Upper lobe of left lung (tissue), 6 donors: ENCODE measurements at regions not wholly inside any gene's neighbourhood (a gene's known extent, or its start where the extent isn't known, plus 50 kb on each side); places are given as distances from the start of the nearest gene placed in this dataset.

ENCODE experiments used
- ATAC-seq, 2 donors: fragments of 200-7000 bp; cut with Tn5 transposase; one replicate each; pipeline ENCODE4 v1.9.1; 2022; ENCODE audit warnings: mild to moderate bottlenecking in 2 of 2, moderate library complexity in 2 of 2; ENCODE audit not compliant: low FRiP score in 2 of 2
- DNase-seq, 2 donors: peaks; one replicate each; pipeline ENCODE4 v3.0.0-alpha.2; 2019 to 2020
- H3K27ac ChIP-seq, 4 donors: fragments of 200-600 bp; sonication (generic); one replicate each; pipeline ENCODE4 v1.5.1; 2016 to 2019
- H3K27me3 ChIP-seq, 4 donors: fragments of 200-600 bp; sonication (generic); one replicate each; pipeline ENCODE4 v1.5.1; 2017 to 2019
- H3K36me3 ChIP-seq, 4 donors: fragments of 200-600 bp; sonication (generic); one replicate each; pipeline ENCODE4 v1.5.1; 2016 to 2019
- H3K4me1 ChIP-seq, 4 donors: fragments of 200-600 bp; sonication (generic); one replicate each; pipeline ENCODE4 v1.5.1; 2018 to 2019
- H3K4me3 ChIP-seq, 4 donors: fragments of 200-600 bp; sonication (generic); one replicate each; pipeline ENCODE4 v1.5.1; 2017 to 2019; ENCODE audit warnings: mild to moderate bottlenecking in 2 of 4, moderate library complexity in 1 of 4
- H3K9me3 ChIP-seq, 4 donors: fragments of 200-600 bp; sonication (generic); one replicate each; pipeline ENCODE4 v1.5.1; 2018 to 2019
- CTCF ChIP-seq, 6 experiments: fragments of 450-650 bp in 4 of 6; fragments of 200-600 bp in 2 of 6; sonication (generic) in 2 of 6; IDR thresholded peaks; one replicate each; pipeline ENCODE4 v1.5.1; 2016 to 2019; ENCODE audit warnings: antibody characterized with exemption in 6 of 6
- EP300 ChIP-seq, 4 donors: sonication (generic); formaldehyde crosslinking; IDR thresholded peaks; one replicate each; pipeline ENCODE4 v1.5.1; 2017; ENCODE audit warnings: antibody characterized with exemption in 4 of 4, control low read depth in 2 of 4
- POLR2A ChIP-seq, 4 donors: fragments of 450-650 bp; IDR thresholded peaks; one replicate each; pipeline ENCODE4 v1.5.1; 2016 to 2017; ENCODE audit warnings: antibody characterized with exemption in 4 of 4, mild to moderate bottlenecking in 2 of 4
- POLR2AphosphoS5 ChIP-seq, 2 donors: sonication (generic); formaldehyde crosslinking; IDR thresholded peaks; one replicate each; pipeline ENCODE4 v1.5.1; 2017; ENCODE audit warnings: antibody characterized with exemption in 2 of 2
- WGBS, 2 donors: methylation state at CpG; one replicate each; pipeline ENCODE4 v1.1.5; 2017 to 2018; 5-methylcytosine and 5-hydroxymethylcytosine counted together
- donor health status: DM: no; HTN: no; CAD: no; lungs with moderate emphysema.
- donor health status: DM: no; HTN: yes; CAD: no; lungs with severe emphysema.

- ATAC-seq (no peak), DNase-seq (no peak)
- WGBS, 2 donors, result 54 to 63% methylated on average over 3 of the region's 3 CpGs
- Histone ChIP-seq H3K27me3 (no peaks in the 10 kb centered on the region), H3K4me1 (no peaks in the 10 kb centered on the region), H3K27ac (no peak overlapping the region), H3K36me3 (no peaks in the 10 kb centered on the region), H3K4me3 (no peak overlapping the region), H3K9me3 (no peaks in the 10 kb centered on the region)
- no peak for TF ChIP-seq EP300 (IDR thresholded peaks at IDR 0.05)
- TF ChIP-seq POLR2AphosphoS5 (IDR thresholded peaks at IDR 0.05), result no peak
- TF ChIP-seq POLR2A (IDR thresholded peaks at IDR 0.05), result no peak
- no peak for TF ChIP-seq CTCF (IDR thresholded peaks at IDR 0.05)
Measured at GRCh38 chr6:106918115-106918514, 56.4 kb downstream of the CD24 start.

- Histone ChIP-seq H3K27me3 (no peaks in the 10 kb centered on the region), H3K4me3 (no peak overlapping the region), H3K27ac (no peak overlapping the region), H3K36me3 (no peaks in the 10 kb centered on the region), H3K9me3 (no peaks in the 10 kb centered on the region), H3K4me1 (no peaks in the 10 kb centered on the region)
- ATAC-seq (no peak), DNase-seq (no peak)
- TF ChIP-seq POLR2AphosphoS5 (IDR thresholded peaks at IDR 0.05) (no peak), EP300 (IDR thresholded peaks at IDR 0.05) (no peak), CTCF (IDR thresholded peaks at IDR 0.05) (no peak), POLR2A (IDR thresholded peaks at IDR 0.05) (no peak)
- WGBS, 2 donors, result 82 to 83% methylated on average over 2 of the region's 2 CpGs
Measured at GRCh38 chr6:106916891-106917290, 57.6 kb downstream of the CD24 start.

DNA sequence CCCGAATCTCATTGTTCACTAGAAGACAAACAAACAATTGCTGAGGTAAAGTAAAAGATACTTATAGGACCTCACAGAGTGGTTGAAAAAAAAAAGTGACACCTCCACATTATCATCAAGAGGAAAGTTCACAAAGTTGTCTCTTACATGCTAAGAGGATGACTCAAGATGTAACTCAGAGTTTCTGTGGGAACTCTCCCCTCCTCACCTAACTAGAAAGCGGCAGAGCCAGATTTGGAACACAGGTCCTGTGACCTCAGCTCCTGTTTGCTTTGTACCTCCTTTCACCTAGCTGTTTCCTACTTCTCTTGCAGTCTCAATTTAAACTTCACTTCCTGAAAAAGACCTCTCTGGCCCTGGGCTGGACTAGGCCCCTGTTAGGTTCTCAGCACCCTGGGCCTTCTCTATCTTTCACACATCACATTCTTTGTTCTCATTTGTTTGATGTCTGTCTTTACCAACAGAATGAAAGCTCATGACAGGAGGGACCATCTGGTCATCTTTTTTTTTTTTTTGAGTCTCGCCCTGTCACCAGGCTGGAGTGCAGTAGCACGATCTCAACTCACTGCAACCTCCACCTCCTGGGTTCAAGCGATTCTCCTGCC lies 60.8 kb downstream of the CD24 start:
- Histone ChIP-seq H3K4me3 (no peak overlapping the region), H3K4me1 (no peaks in the 10 kb centered on the region), H3K36me3 (no peaks in the 10 kb centered on the region), H3K27me3 (no peaks in the 10 kb centered on the region), H3K27ac (no peak overlapping the region), H3K9me3 (no peaks in the 10 kb centered on the region)
- DNase-seq (no peak), ATAC-seq (no peak)
- WGBS, 2 donors, result 86% methylated on average over 5 of the region's 5 CpGs
- TF ChIP-seq POLR2AphosphoS5 (IDR thresholded peaks at IDR 0.05) (no peak), CTCF (IDR thresholded peaks at IDR 0.05) (no peak), EP300 (IDR thresholded peaks at IDR 0.05) (no peak), POLR2A (IDR thresholded peaks at IDR 0.05) (no peak)

DNA sequence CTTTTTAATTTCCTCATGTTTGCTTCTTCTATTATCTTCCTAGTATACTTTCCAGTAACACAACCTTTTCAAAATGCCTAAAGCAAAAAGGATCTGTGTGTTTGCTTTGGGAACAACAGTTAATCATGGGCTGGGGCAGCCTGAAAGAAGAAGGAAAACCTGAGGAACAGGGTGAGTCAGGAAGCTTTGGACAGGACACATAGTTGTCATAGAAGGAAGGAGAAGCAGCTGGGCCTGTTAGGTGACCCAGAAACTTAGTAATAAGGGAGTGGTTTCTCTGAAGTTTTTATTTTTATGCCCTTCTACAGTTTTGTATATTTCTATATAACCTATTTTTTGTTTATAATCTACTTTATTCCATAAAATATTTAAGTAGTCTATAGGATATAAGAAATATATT lies 61.4 kb downstream of the CD24 start:
- DNase-seq (no peak), ATAC-seq (no peak)
- H3K4me3 ChIP-seq, result no peak overlapping the region
- H3K27me3 ChIP-seq, result no peaks in the 10 kb centered on the region
- H3K27ac ChIP-seq, result no peak overlapping the region
- TF ChIP-seq POLR2A (IDR thresholded peaks at IDR 0.05), result no peak
- no peak for TF ChIP-seq EP300 (IDR thresholded peaks at IDR 0.05)
- no peak for TF ChIP-seq POLR2AphosphoS5 (IDR thresholded peaks at IDR 0.05)
- TF ChIP-seq CTCF (IDR thresholded peaks at IDR 0.05), result no peak
- no peaks in the 10 kb centered on the region for H3K9me3 ChIP-seq
- no peaks in the 10 kb centered on the region for H3K36me3 ChIP-seq
- H3K4me1 ChIP-seq, result no peaks in the 10 kb centered on the region

DNA sequence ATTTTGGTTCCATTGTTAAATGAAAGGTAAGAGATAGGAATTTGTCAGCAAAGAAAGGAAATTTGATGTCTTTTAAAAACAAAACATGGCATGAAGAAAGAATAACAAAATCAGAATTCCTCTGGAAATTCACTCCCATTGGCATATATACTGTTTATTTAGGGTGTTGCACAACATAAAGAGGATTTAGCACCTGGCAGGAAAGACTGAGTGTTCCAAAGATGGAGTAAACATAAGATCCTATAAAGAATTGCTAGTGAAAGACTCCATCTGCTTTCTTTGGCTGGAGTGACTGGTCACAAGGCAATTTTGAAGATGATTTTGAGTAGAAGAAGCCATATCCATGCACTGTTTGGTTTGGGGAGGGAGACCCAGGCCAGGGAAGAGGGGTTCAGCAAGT lies 62.4 kb downstream of the CD24 start:
- no peaks in the 10 kb centered on the region for H3K4me1 ChIP-seq
- TF ChIP-seq POLR2A (IDR thresholded peaks at IDR 0.05) (no peak), EP300 (IDR thresholded peaks at IDR 0.05) (no peak), CTCF (IDR thresholded peaks at IDR 0.05) (no peak)
- DNase-seq (no peak), ATAC-seq (no peak)
- no peaks in the 10 kb centered on the region for H3K27me3 ChIP-seq
- no peaks in the 10 kb centered on the region for H3K9me3 ChIP-seq
- H3K27ac ChIP-seq, result no peak overlapping the region
- H3K4me3 ChIP-seq, result no peak overlapping the region
- no peaks in the 10 kb centered on the region for H3K36me3 ChIP-seq
